HG02763 (cell line): ENCODE measurements at regions not wholly inside any gene's neighbourhood (a gene's known extent, or its start where the extent isn't known, plus 50 kb on each side); places are given as distances from the start of the nearest gene placed in this dataset.
"Not testable (repeated sequence)": the region's sequence is repeated elsewhere in the genome, so short reads cannot be mapped to it uniquely, and the experiment has no call there.

Experiments
- ATAC-seq: cut with Tn5 transposase; IDR thresholded peaks from one replicate; pipeline ENCODE4 v1.9.1; 2021; ENCODE audit warnings: mild to moderate bottlenecking, moderate library complexity; ENCODE audit not compliant: unreplicated experiment

GRCh38 chr18:60067426-60068210 is 167.8 kb downstream of the PMAIP1 start:
- ATAC-seq: no peak

GRCh38 chr18:60066219-60066975 is 166.6 kb downstream of the PMAIP1 start:
- no peak for ATAC-seq

GRCh38 chr18:60064271-60064670 is 164.5 kb downstream of the PMAIP1 start:
- ATAC-seq: no peak

GRCh38 chr18:60062831-60063230 is 163.0 kb downstream of the PMAIP1 start:
- ATAC-seq: not testable (repeated sequence)

GRCh38 chr18:60062396-60062795 is 162.6 kb downstream of the PMAIP1 start:
- ATAC-seq: no peak

- ATAC-seq: no peak
These were observed 160.8 kb downstream of the PMAIP1 start for GRCh38 chr18:60060578-60060977.

- no peak for ATAC-seq
These were observed 160.2 kb downstream of the PMAIP1 start for GRCh38 chr18:60060026-60060425.

GRCh38 chr18:60059216-60059615 is 159.4 kb downstream of the PMAIP1 start:
- ATAC-seq: no peak

- ATAC-seq: no peak
These were observed 154.0 kb downstream of the PMAIP1 start for GRCh38 chr18:60053747-60054304.

- ATAC-seq: no peak
These were observed 151.0 kb downstream of the PMAIP1 start for GRCh38 chr18:60050821-60051220.

- ATAC-seq: no peak
These were observed 149.4 kb downstream of the PMAIP1 start for GRCh38 chr18:60049172-60049571.

GRCh38 chr18:60047556-60047955 is 147.8 kb downstream of the PMAIP1 start:
- no peak for ATAC-seq

GRCh38 chr18:60044290-60045006 is 144.7 kb downstream of the PMAIP1 start:
- no peak for ATAC-seq

GRCh38 chr18:60040971-60041370 is 141.2 kb downstream of the PMAIP1 start:
- ATAC-seq: no peak

GRCh38 chr18:60038731-60039130 is 138.9 kb downstream of the PMAIP1 start:
- ATAC-seq: no peak

GRCh38 chr18:60027397-60027796 is 127.6 kb downstream of the PMAIP1 start:
- ATAC-seq: no peak

GRCh38 chr18:60024857-60025256 is 125.1 kb downstream of the PMAIP1 start:
- ATAC-seq: no peak

- no peak for ATAC-seq
These were observed 124.5 kb downstream of the PMAIP1 start for GRCh38 chr18:60024345-60024744.

- ATAC-seq: no peak
These were observed 123.0 kb downstream of the PMAIP1 start for GRCh38 chr18:60022671-60023276.

GRCh38 chr18:60021556-60021955 is 121.8 kb downstream of the PMAIP1 start:
- ATAC-seq: no peak
